ENCODE measurements at regions not wholly inside any gene's neighbourhood (a gene's known extent, or its start where the extent isn't known, plus 50 kb on each side); places are given as distances from the start of the nearest gene placed in this dataset.
"Not testable (repeated sequence)": the region's sequence is repeated elsewhere in the genome, so short reads cannot be mapped to it uniquely, and the experiment has no call there.

DNA sequence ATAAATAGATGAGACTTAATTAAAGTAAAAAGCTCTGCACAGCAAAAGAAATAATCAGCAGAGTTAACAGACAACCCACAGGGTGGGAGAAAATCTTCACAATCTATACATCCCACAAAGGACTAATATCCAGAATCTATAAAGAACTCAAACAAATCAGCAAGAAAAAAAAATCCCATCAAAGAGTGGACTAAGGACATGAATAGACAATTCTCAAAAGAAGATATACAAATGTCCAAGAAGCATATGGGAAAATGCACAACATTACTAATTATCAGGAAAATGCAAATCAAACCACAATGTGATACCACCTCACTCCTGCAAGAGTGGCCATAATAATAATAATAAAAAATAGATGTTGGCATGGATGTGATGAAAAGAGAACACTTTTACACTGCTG, 96.6 kb downstream of the IRX5 start:
- H4K12ac ChIP-seq (ENCODE audit: low read depth, low read length); H3K36me3 ChIP-seq (ENCODE audit: control insufficient read depth in 1 of 2, insufficient read depth in 2 of 2, low read length in 2 of 2): not testable (repeated sequence)

DNA sequence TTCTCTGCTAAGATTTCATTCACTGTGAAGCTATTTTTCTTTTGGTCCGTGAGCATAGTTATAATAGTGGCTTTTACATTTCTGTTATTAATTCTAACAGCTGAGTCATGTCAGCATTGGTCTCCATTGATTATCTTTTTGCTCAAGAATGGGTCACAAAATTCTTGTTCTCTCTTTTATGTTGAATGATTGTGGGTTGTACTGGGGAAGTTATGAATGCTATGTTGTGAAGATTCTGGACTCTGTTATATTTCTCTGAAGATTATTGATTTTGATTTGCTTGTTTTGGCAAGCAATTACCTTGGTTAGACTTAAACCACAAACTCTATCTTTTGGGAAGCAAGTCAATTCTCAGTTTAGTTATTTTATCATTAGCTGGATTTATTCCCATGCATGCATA, 98.8 kb downstream of the IRX5 start:
- H3K4ac ChIP-seq (ENCODE audit: low read depth, low read length): no peak overlapping the region
- no peak overlapping the region for H2BK12ac ChIP-seq (ENCODE audit: low read length)
- no CpG with 5 or more reads among the region's 1 CpG for WGBS (ENCODE audit: extremely low coverage, insufficient coverage, insufficient read length)
- H3K79me1 ChIP-seq (ENCODE audit: low read length): no peaks in the 10 kb centered on the region
- H4K12ac ChIP-seq (ENCODE audit: low read depth, low read length): no peak overlapping the region
- no peaks in the 10 kb centered on the region for H3K36me3 ChIP-seq (ENCODE audit: control insufficient read depth in 1 of 2, insufficient read depth in 2 of 2, low read length in 2 of 2)
- H3K18ac ChIP-seq (ENCODE audit: low read length): no peak overlapping the region
- no peaks in the 10 kb centered on the region for H3K9me3 ChIP-seq (ENCODE audit: insufficient read depth, low read depth, low read length)
- H3K23ac ChIP-seq (ENCODE audit: low read length): no peak overlapping the region
- H2BK120ac ChIP-seq (ENCODE audit: insufficient read depth, low read length, poor library complexity): no peak overlapping the region
- H4K91ac ChIP-seq (ENCODE audit: low read depth, low read length): no peak overlapping the region
- no peaks in the 10 kb centered on the region for H3K27me3 ChIP-seq (ENCODE audit: insufficient read depth, low read length)
- H3K4me2 ChIP-seq (ENCODE audit: low read length): no peak overlapping the region
- H3K79me2 ChIP-seq (ENCODE audit: control insufficient read depth, insufficient read depth, low read length, poor library complexity): no peaks in the 10 kb centered on the region
- no peak overlapping the region for H2BK5ac ChIP-seq (ENCODE audit: low read depth, low read length, poor library complexity)
- H4K8ac ChIP-seq (ENCODE audit: low read depth, low read length): no peak overlapping the region
- no peak overlapping the region for H3K4me3 ChIP-seq (ENCODE audit: low read depth, low read length)
- H2AK5ac ChIP-seq (ENCODE audit: low read length): no peak overlapping the region
- no peak for DNase-seq
- no peak overlapping the region for H3K14ac ChIP-seq (ENCODE audit: low read length)
- no peak overlapping the region for H3K27ac ChIP-seq (ENCODE audit: low read depth, low read length)
- no peak overlapping the region for H3K9ac ChIP-seq (ENCODE audit: low read length)
- H3K4me1 ChIP-seq (ENCODE audit: control insufficient read depth in 1 of 2, insufficient read depth in 2 of 2, low read length in 2 of 2): no peaks in the 10 kb centered on the region
- H2AFZ ChIP-seq (ENCODE audit: insufficient read depth, low read length, poor library complexity): no peak overlapping the region

More for the DNA sequence above, 96.6 kb downstream of the IRX5 start:
- H4K91ac ChIP-seq (ENCODE audit: low read depth, low read length); H2BK12ac ChIP-seq (ENCODE audit: low read length); H2AFZ ChIP-seq (ENCODE audit: insufficient read depth, low read length, poor library complexity); H2BK120ac ChIP-seq (ENCODE audit: insufficient read depth, low read length, poor library complexity); H3K27me3 ChIP-seq (ENCODE audit: insufficient read depth, low read length); H3K23ac ChIP-seq (ENCODE audit: low read length); H3K4me1 ChIP-seq (ENCODE audit: control insufficient read depth in 1 of 2, insufficient read depth in 2 of 2, low read length in 2 of 2); H3K4ac ChIP-seq (ENCODE audit: low read depth, low read length); H3K18ac ChIP-seq (ENCODE audit: low read length); H3K9ac ChIP-seq (ENCODE audit: low read length); H3K27ac ChIP-seq (ENCODE audit: low read depth, low read length); H3K79me1 ChIP-seq (ENCODE audit: low read length); H3K9me3 ChIP-seq (ENCODE audit: insufficient read depth, low read depth, low read length); H3K4me3 ChIP-seq (ENCODE audit: low read depth, low read length); H3K4me2 ChIP-seq (ENCODE audit: low read length); H2AK5ac ChIP-seq (ENCODE audit: low read length); H3K79me2 ChIP-seq (ENCODE audit: control insufficient read depth, insufficient read depth, low read length, poor library complexity); H3K14ac ChIP-seq (ENCODE audit: low read length); H4K8ac ChIP-seq (ENCODE audit: low read depth, low read length); DNase-seq; H2BK5ac ChIP-seq (ENCODE audit: low read depth, low read length, poor library complexity): not testable (repeated sequence)

DNA sequence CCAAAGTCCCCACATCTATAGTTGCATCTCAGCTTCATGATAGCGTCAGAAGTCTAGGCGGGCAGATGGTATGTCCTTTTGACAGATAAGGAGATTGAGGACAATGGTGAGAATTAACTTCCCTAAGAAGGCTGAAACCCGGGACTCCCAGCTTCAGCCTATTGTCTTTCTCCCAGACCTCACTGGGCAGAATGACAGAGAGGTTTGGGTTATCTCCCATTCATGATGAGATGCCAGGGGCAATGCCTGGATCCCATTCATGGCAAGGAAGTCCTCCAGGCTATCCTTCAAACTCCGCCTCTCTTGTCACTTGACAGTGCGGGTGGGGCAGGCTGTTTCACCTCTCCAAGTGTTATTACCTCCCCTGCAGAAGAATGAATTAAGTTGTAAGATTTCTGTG, 100.3 kb downstream of the IRX5 start:
- no peak overlapping the region for H4K91ac ChIP-seq (ENCODE audit: low read depth, low read length)
- H4K12ac ChIP-seq (ENCODE audit: low read depth, low read length): no peak overlapping the region
- no peak overlapping the region for H2BK5ac ChIP-seq (ENCODE audit: low read depth, low read length, poor library complexity)
- H4K8ac ChIP-seq (ENCODE audit: low read depth, low read length): no peak overlapping the region
- no peak overlapping the region for H3K4me2 ChIP-seq (ENCODE audit: low read length)
- H3K9ac ChIP-seq (ENCODE audit: low read length): no peak overlapping the region
- no peaks in the 10 kb centered on the region for H3K36me3 ChIP-seq (ENCODE audit: control insufficient read depth in 1 of 2, insufficient read depth in 2 of 2, low read length in 2 of 2)
- H3K79me1 ChIP-seq (ENCODE audit: low read length): no peaks in the 10 kb centered on the region
- no peak overlapping the region for H3K14ac ChIP-seq (ENCODE audit: low read length)
- H3K4ac ChIP-seq (ENCODE audit: low read depth, low read length): no peak overlapping the region
- no peak overlapping the region for H2BK12ac ChIP-seq (ENCODE audit: low read length)
- H2AFZ ChIP-seq (ENCODE audit: insufficient read depth, low read length, poor library complexity): no peak overlapping the region
- no CpG with 5 or more reads among the region's 5 CpGs for WGBS (ENCODE audit: extremely low coverage, insufficient coverage, insufficient read length)
- H3K9me3 ChIP-seq (ENCODE audit: insufficient read depth, low read depth, low read length): no peaks in the 10 kb centered on the region
- no peaks in the 10 kb centered on the region for H3K27me3 ChIP-seq (ENCODE audit: insufficient read depth, low read length)
- H2AK5ac ChIP-seq (ENCODE audit: low read length): no peak overlapping the region
- no peak overlapping the region for H3K27ac ChIP-seq (ENCODE audit: low read depth, low read length)
- H3K23ac ChIP-seq (ENCODE audit: low read length): no peak overlapping the region
- no peak overlapping the region for H3K4me3 ChIP-seq (ENCODE audit: low read depth, low read length)
- no peaks in the 10 kb centered on the region for H3K79me2 ChIP-seq (ENCODE audit: control insufficient read depth, insufficient read depth, low read length, poor library complexity)
- H2BK120ac ChIP-seq (ENCODE audit: insufficient read depth, low read length, poor library complexity): no peak overlapping the region
- H3K4me1 ChIP-seq (ENCODE audit: control insufficient read depth in 1 of 2, insufficient read depth in 2 of 2, low read length in 2 of 2): no peaks in the 10 kb centered on the region
- no peak for DNase-seq
- H3K18ac ChIP-seq (ENCODE audit: low read length): no peak overlapping the region

DNA sequence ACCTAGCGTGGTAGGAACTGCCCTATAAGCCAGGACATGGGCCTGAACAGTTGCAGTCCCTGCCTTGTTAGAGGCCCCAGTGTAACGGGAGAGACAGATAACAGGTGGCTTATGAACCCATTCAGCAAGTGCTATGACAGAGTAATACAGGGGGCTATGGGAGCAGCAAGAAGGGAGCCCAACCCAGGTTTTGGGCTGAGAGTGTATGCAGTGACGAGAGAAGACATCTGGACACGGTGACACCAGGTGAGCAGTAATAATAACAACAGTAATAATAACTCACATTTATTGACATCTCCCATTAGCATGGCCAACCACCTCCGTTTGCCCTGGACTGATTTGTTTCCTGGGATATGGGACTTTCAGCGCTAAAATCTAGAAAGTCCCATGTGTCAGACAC, 100.8 kb downstream of the IRX5 start:
- Histone ChIP-seq H3K4me3 (ENCODE audit: low read depth, low read length) (no peak overlapping the region), H2BK5ac (ENCODE audit: low read depth, low read length, poor library complexity) (no peak overlapping the region), H3K79me1 (ENCODE audit: low read length) (no peaks in the 10 kb centered on the region), H3K14ac (ENCODE audit: low read length) (no peak overlapping the region), H2BK120ac (ENCODE audit: insufficient read depth, low read length, poor library complexity) (no peak overlapping the region), H2BK12ac (ENCODE audit: low read length) (no peak overlapping the region), H3K27ac (ENCODE audit: low read depth, low read length) (no peak overlapping the region), H3K4me2 (ENCODE audit: low read length) (no peak overlapping the region), H3K9ac (ENCODE audit: low read length) (no peak overlapping the region), H3K23ac (ENCODE audit: low read length) (no peak overlapping the region), H4K8ac (ENCODE audit: low read depth, low read length) (no peak overlapping the region), H3K18ac (ENCODE audit: low read length) (no peak overlapping the region), H3K4me1 (ENCODE audit: control insufficient read depth in 1 of 2, insufficient read depth in 2 of 2, low read length in 2 of 2) (no peaks in the 10 kb centered on the region), H3K36me3 (ENCODE audit: control insufficient read depth in 1 of 2, insufficient read depth in 2 of 2, low read length in 2 of 2) (no peaks in the 10 kb centered on the region), H3K79me2 (ENCODE audit: control insufficient read depth, insufficient read depth, low read length, poor library complexity) (no peaks in the 10 kb centered on the region), H3K9me3 (ENCODE audit: insufficient read depth, low read depth, low read length) (no peaks in the 10 kb centered on the region), H3K4ac (ENCODE audit: low read depth, low read length) (no peak overlapping the region), H2AK5ac (ENCODE audit: low read length) (no peak overlapping the region), H2AFZ (ENCODE audit: insufficient read depth, low read length, poor library complexity) (no peak overlapping the region), H4K91ac (ENCODE audit: low read depth, low read length) (no peak overlapping the region), H4K12ac (ENCODE audit: low read depth, low read length) (no peak overlapping the region), H3K27me3 (ENCODE audit: insufficient read depth, low read length) (no peaks in the 10 kb centered on the region)
- DNase-seq: no peak
- no CpG with 5 or more reads among the region's 6 CpGs for WGBS (ENCODE audit: extremely low coverage, insufficient coverage, insufficient read length)
